SK-N-SH (cell line): ENCODE measurements at regions not wholly inside any gene's neighbourhood (a gene's known extent, or its start where the extent isn't known, plus 50 kb on each side); places are given as distances from the start of the nearest gene placed in this dataset.

ENCODE experiments used
- CTCF ChIA-PET: fragments of 300-600, 350-600 bp; formaldehyde crosslinking; extraction: SDS; loops from one replicate; lab custom pipeline; 2021; lab: Yijun Ruan, JAX
- POLR2A ChIA-PET: fragments of 350-600 bp; sonication (Branson Sonifier 250); formaldehyde crosslinking; extraction: SDS; loops from one replicate; lab custom pipeline; 2020; ENCODE audit warnings: antibody characterized with exemption, inconsistent platforms; lab: Yijun Ruan, JAX
- DNase-seq: peaks from one replicate; pipeline ENCODE4 v3.0.0; 2012
- H2AFZ ChIP-seq: fragments of 200-600 bp; sonication (generic); 2 replicates; pipeline ENCODE4 v1.8.1; 2016; ENCODE audit warnings: antibody characterized with exemption, mild to moderate bottlenecking, low read depth
- H3F3A ChIP-seq: fragments of 200-600 bp; sonication (generic); replicated peaks from 2 replicates; pipeline ENCODE3; 2016; ENCODE audit warnings: antibody characterized with exemption, mild to moderate bottlenecking; ENCODE audit not compliant: insufficient read depth
- H3K27ac ChIP-seq, 2 experiments: fragments of 200-500 bp in 1 of 2; fragments of 200-600 bp in 1 of 2; sonication (Bioruptor generic) in 1 of 2; sonication (generic), shearing (Covaris generic) in 1 of 2; 2 replicates each; pipeline versions ENCODE4 v1.5.1 to v1.6.1; 2014 to 2016; ENCODE audit warnings: low read depth in 2 of 2, inconsistent platforms in 1 of 2, low read length in 1 of 2, mild to moderate bottlenecking in 1 of 2, mixed read lengths in 1 of 2
- H3K27me3 ChIP-seq: fragments of 200-600 bp; sonication (generic), shearing (Covaris generic); 2 replicates; pipeline ENCODE4 v1.6.1; 2016; ENCODE audit warnings: mixed run types; ENCODE audit not compliant: insufficient read depth
- H3K36me3 ChIP-seq, 2 experiments: fragments of 200-500 bp in 1 of 2; fragments of 200-600 bp in 1 of 2; sonication (Bioruptor generic) in 1 of 2; sonication (generic) in 1 of 2; replicated peaks in 1 of 2; 2 replicates each; pipeline versions ENCODE3 to v1.5.1; 2014 to 2016; ENCODE audit warnings: low read length in 1 of 2, mild to moderate bottlenecking in 1 of 2; ENCODE audit not compliant: insufficient read depth in 2 of 2, control insufficient read depth in 1 of 2
- H3K4me1 ChIP-seq, 2 experiments: fragments of 200-500 bp in 1 of 2; fragments of 200-600 bp in 1 of 2; sonication (Bioruptor generic) in 1 of 2; sonication (generic), shearing (Covaris generic) in 1 of 2; 2 replicates each; pipeline versions ENCODE4 v1.5.1 to v1.6.1; 2014 to 2016; ENCODE audit warnings: low read depth in 1 of 2, low read length in 1 of 2, mixed run types in 1 of 2; ENCODE audit not compliant: insufficient read depth in 2 of 2, control insufficient read depth in 1 of 2
- H3K4me2 ChIP-seq: fragments of 200-600 bp; sonication (generic), shearing (Covaris generic); 2 replicates; pipeline ENCODE4 v1.6.1; 2017; ENCODE audit warnings: mixed run types
- H3K4me3 ChIP-seq, 2 experiments: fragments of 200-500 bp in 1 of 2; fragments of 200-600 bp in 1 of 2; sonication (Bioruptor generic) in 1 of 2; sonication (generic), shearing (Covaris generic) in 1 of 2; 2 replicates each; pipeline versions ENCODE4 v1.5.1 to v1.8.1; 2014 to 2016; ENCODE audit warnings: low read depth in 2 of 2, inconsistent platforms in 1 of 2, low read length in 1 of 2, mild to moderate bottlenecking in 1 of 2, mixed read lengths in 1 of 2, moderate library complexity in 1 of 2
- H3K79me2 ChIP-seq: fragments of 200-600 bp; sonication (generic); 2 replicates; pipeline ENCODE4 v1.8.1; 2017; ENCODE audit warnings: mild to moderate bottlenecking; ENCODE audit not compliant: insufficient read depth
- H3K9ac ChIP-seq: fragments of 200-600 bp; sonication (generic); 2 replicates; pipeline ENCODE4 v1.6.1; 2017; ENCODE audit warnings: mixed run types
- H3K9me2 ChIP-seq: fragments of 200-600 bp; sonication (generic); 2 replicates; pipeline ENCODE4 v1.6.1; 2017; ENCODE audit warnings: mixed run types
- H3K9me3 ChIP-seq: fragments of 200-600 bp; sonication (generic); 2 replicates; pipeline ENCODE4 v1.6.1; 2017; ENCODE audit warnings: mixed run types, mild to moderate bottlenecking, moderate library complexity
- H4K20me1 ChIP-seq: fragments of 200-600 bp; sonication (generic); 2 replicates; pipeline ENCODE4 v1.6.1; 2017; ENCODE audit warnings: mild to moderate bottlenecking, mixed run types; ENCODE audit not compliant: insufficient read depth
- EZH2phosphoT487 ChIP-seq: fragments of 200-600 bp; sonication (generic); IDR thresholded peaks from 2 replicates; pipeline ENCODE4 v1.6.1; 2017; ENCODE audit warnings: low read depth, mixed run types, mild to moderate bottlenecking, antibody characterized with exemption, moderate library complexity, borderline replicate concordance
- RAD21 ChIP-seq: IDR thresholded peaks from 2 replicates; pipeline ENCODE4 v1.6.1; 2012; ENCODE audit warnings: mild to moderate bottlenecking, low read length
- RFX5 ChIP-seq: IDR thresholded peaks from 2 replicates; pipeline ENCODE4 v1.6.1; 2012; ENCODE audit warnings: mild to moderate bottlenecking, improper control_type of control experiment, low read length
- RXRA ChIP-seq: IDR thresholded peaks from 2 replicates; pipeline ENCODE4 v1.4.0; 2012; ENCODE audit warnings: low read depth, mild to moderate bottlenecking, borderline replicate concordance
- TAF1 ChIP-seq: IDR thresholded peaks from 2 replicates; pipeline ENCODE4 v1.6.1; 2012; ENCODE audit warnings: low read depth, mild to moderate bottlenecking, low read length, moderate library complexity, borderline replicate concordance
- YY1 ChIP-seq: IDR thresholded peaks from 2 replicates; pipeline ENCODE4 v1.4.0; 2012; ENCODE audit warnings: low read depth, mild to moderate bottlenecking
- WGBS: methylation state at CpG from one replicate; pipeline ENCODE4 v1.1.6; 2017; ENCODE audit warnings: low lambda C conversion rate; 5-methylcytosine and 5-hydroxymethylcytosine counted together
- TF ChIP-seq, protein P1 (sequence below): IDR thresholded peaks from 2 replicates; pipeline ENCODE4 v1.4.0; 2012; ENCODE audit warnings: low read depth
- TF ChIP-seq, protein P2 (sequence below): IDR thresholded peaks from 2 replicates; pipeline ENCODE4 v1.6.1; 2012; ENCODE audit warnings: mild to moderate bottlenecking, low read depth, low read length, moderate library complexity
- TF ChIP-seq, protein P3 (sequence below): IDR thresholded peaks from 2 replicates; pipeline ENCODE4 v1.4.0; 2012; ENCODE audit warnings: low read depth, borderline replicate concordance

DNA sequence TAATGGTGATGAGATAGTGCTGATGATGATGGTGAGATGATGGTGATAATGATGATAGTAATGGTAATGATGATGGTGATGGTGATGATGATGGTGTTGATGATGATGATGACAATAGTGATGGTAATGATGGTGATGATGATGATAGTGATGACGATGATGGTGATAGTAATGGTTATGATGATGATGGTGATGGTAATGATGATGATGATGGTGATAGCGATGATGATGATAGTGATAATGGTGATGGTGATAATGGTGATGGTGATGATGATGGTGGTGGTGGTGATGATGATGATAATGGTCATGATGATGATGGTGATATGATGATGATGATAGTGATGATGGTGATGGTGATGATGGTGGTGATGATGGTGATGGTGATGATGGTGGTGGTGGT is 384.6 kb downstream of the MATN1 start:
- Histone ChIP-seq H3K79me2 (no peaks in the 10 kb centered on the region), H4K20me1 (no peaks in the 10 kb centered on the region), H2AFZ (no peak overlapping the region), H3K9ac (no peak overlapping the region), H3K27me3 (no peaks in the 10 kb centered on the region), H3K36me3 (no peaks in the 10 kb centered on the region), H3K9me2 (no peaks in the 10 kb centered on the region), H3K4me3 (no peak overlapping the region), H3F3A (no peaks in the 10 kb centered on the region), H3K27ac (no peak overlapping the region), H3K4me1 (peaks cover 0 to 7% of the 10 kb centered on the region in 2 experiments; a peak in 1 of 4 replicates), H3K9me3 (no peaks in the 10 kb centered on the region), H3K4me2 (no peak overlapping the region)
- WGBS: 35% methylated on average over 2 of the region's 2 CpGs
- TF ChIP-seq, protein P1, sequence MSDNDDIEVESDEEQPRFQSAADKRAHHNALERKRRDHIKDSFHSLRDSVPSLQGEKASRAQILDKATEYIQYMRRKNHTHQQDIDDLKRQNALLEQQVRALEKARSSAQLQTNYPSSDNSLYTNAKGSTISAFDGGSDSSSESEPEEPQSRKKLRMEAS: no peak
- TF ChIP-seq RFX5 (no peak), EZH2phosphoT487 (no peak)
- ChIA-PET CTCF (no interaction called here), POLR2A (no interaction called here)
- no peak for DNase-seq

DNA sequence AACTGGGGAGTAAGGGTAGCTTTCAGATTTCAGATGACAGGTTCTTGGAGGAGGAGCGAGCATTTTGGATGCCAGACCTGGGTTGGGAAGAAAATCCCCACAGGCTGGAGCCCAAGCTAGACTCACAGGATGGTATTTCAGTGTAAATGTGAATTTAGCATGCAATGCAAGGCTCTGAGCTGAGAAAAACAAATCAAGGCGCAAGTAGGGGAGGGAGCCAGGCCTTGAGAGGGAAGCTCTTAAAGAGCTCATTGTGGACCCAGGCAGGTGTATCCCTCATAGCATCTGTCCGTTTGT is 386.1 kb downstream of the MATN1 start:
- H4K20me1 ChIP-seq: no peaks in the 10 kb centered on the region
- peaks cover 0 to 7% of the 10 kb centered on the region in 2 experiments; a peak in 1 of 4 replicates for H3K4me1 ChIP-seq
- no peaks in the 10 kb centered on the region for H3F3A ChIP-seq
- no peak overlapping the region for H2AFZ ChIP-seq
- no peak for DNase-seq
- no peaks in the 10 kb centered on the region for H3K9me2 ChIP-seq
- H3K4me3 ChIP-seq: no peak overlapping the region
- no peaks in the 10 kb centered on the region for H3K27me3 ChIP-seq
- H3K27ac ChIP-seq: no peak overlapping the region
- no peaks in the 10 kb centered on the region for H3K79me2 ChIP-seq
- CTCF ChIA-PET: interaction anchor here (1.0 to 2.8 kb wide), 4 partner anchors 10 to 227 kb away, joined by 3 to 18 read pairs (median 4); no protein-coding TSS in a partner anchor
- no peaks in the 10 kb centered on the region for H3K9me3 ChIP-seq
- H3K4me2 ChIP-seq: no peak overlapping the region
- H3K9ac ChIP-seq: no peak overlapping the region
- POLR2A ChIA-PET: no interaction called here
- TF ChIP-seq TAF1: no peak
- TF ChIP-seq RAD21: no peak
- TF ChIP-seq, protein P2, sequence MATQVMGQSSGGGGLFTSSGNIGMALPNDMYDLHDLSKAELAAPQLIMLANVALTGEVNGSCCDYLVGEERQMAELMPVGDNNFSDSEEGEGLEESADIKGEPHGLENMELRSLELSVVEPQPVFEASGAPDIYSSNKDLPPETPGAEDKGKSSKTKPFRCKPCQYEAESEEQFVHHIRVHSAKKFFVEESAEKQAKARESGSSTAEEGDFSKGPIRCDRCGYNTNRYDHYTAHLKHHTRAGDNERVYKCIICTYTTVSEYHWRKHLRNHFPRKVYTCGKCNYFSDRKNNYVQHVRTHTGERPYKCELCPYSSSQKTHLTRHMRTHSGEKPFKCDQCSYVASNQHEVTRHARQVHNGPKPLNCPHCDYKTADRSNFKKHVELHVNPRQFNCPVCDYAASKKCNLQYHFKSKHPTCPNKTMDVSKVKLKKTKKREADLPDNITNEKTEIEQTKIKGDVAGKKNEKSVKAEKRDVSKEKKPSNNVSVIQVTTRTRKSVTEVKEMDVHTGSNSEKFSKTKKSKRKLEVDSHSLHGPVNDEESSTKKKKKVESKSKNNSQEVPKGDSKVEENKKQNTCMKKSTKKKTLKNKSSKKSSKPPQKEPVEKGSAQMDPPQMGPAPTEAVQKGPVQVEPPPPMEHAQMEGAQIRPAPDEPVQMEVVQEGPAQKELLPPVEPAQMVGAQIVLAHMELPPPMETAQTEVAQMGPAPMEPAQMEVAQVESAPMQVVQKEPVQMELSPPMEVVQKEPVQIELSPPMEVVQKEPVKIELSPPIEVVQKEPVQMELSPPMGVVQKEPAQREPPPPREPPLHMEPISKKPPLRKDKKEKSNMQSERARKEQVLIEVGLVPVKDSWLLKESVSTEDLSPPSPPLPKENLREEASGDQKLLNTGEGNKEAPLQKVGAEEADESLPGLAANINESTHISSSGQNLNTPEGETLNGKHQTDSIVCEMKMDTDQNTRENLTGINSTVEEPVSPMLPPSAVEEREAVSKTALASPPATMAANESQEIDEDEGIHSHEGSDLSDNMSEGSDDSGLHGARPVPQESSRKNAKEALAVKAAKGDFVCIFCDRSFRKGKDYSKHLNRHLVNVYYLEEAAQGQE: no peak
- TF ChIP-seq, protein P3, sequence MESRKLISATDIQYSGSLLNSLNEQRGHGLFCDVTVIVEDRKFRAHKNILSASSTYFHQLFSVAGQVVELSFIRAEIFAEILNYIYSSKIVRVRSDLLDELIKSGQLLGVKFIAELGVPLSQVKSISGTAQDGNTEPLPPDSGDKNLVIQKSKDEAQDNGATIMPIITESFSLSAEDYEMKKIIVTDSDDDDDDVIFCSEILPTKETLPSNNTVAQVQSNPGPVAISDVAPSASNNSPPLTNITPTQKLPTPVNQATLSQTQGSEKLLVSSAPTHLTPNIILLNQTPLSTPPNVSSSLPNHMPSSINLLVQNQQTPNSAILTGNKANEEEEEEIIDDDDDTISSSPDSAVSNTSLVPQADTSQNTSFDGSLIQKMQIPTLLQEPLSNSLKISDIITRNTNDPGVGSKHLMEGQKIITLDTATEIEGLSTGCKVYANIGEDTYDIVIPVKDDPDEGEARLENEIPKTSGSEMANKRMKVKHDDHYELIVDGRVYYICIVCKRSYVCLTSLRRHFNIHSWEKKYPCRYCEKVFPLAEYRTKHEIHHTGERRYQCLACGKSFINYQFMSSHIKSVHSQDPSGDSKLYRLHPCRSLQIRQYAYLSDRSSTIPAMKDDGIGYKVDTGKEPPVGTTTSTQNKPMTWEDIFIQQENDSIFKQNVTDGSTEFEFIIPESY: no peak
- TF ChIP-seq YY1: no peak
- no peak for TF ChIP-seq RXRA
- TF ChIP-seq, all 33 proteins: peak for 0
- WGBS: 16% methylated on average over 3 of the region's 3 CpGs
- no peaks in the 10 kb centered on the region for H3K36me3 ChIP-seq
